Posterior cingulate gyrus (tissue), 11 donors: ENCODE measurements at regions not wholly inside any gene's neighbourhood (a gene's known extent, or its start where the extent isn't known, plus 50 kb on each side); places are given as distances from the start of the nearest gene placed in this dataset.
A peak's percentile ranks its signal among the peaks of the same experiment; 100 is the strongest.

Experiments used
- DNase-seq, 10 donors: peaks; one replicate each; pipeline versions ENCODE4 v3.0.0 to v3.0.0-alpha.2; 2020 to 2021; ENCODE audit warnings: mixed read lengths in 3 of 10
- intact Hi-C: fragments of 100-400 bp; cut with DNase I; formaldehyde crosslinking; loops from one replicate; pipeline ENCODE4 v1.15.1; 2023

- DNase-seq, result no peak
- intact Hi-C loops, result no loop called here
Observed at GRCh38 chr1:55387145-55387544, 172.0 kb upstream of the USP24 start.

GRCh38 chr1:55386456-55386855 is 171.3 kb upstream of the USP24 start:
- DNase-seq, result no peak
- intact Hi-C loops, result no loop called here

- no peak for DNase-seq
- intact Hi-C loops, result no loop called here
Observed at GRCh38 chr1:55385402-55386018, 170.3 kb upstream of the USP24 start.

GRCh38 chr1:55384637-55385036 is 169.5 kb upstream of the USP24 start:
- no peak for DNase-seq
- intact Hi-C loops, result no loop called here

GRCh38 chr1:55382806-55383305 is 167.7 kb upstream of the USP24 start:
- no peak for DNase-seq
- intact Hi-C loops, result no loop called here

- intact Hi-C loops, result no loop called here
- no peak for DNase-seq
Observed at GRCh38 chr1:55381983-55382382, 166.8 kb upstream of the USP24 start.

- intact Hi-C loops, result no loop called here
- no peak for DNase-seq
Observed at GRCh38 chr1:55381491-55381890, 166.3 kb upstream of the USP24 start.

- no peak for DNase-seq
- intact Hi-C loops, result no loop called here
Observed at GRCh38 chr1:55380355-55380970, 165.3 kb upstream of the USP24 start.

GRCh38 chr1:55378582-55378981 is 163.4 kb upstream of the USP24 start:
- no peak for DNase-seq
- intact Hi-C loops, result loop anchor here (5.0 kb wide), 1 partner anchor 1209 kb away; no protein-coding TSS in a partner anchor

GRCh38 chr1:55376897-55377296 is 161.7 kb upstream of the USP24 start:
- no peak for DNase-seq
- intact Hi-C loops, result loop anchor here (5.0 kb wide), 1 partner anchor 1210 kb away; no protein-coding TSS in a partner anchor

- intact Hi-C loops, result loop anchor here (5.0 kb wide), 1 partner anchor 1212 kb away; no protein-coding TSS in a partner anchor
- peak in 4 of 10 donors; percentile 47 to 85 (median 56) for DNase-seq
Observed at GRCh38 chr1:55375617-55376258, 160.6 kb upstream of the USP24 start.

- intact Hi-C loops, result loop anchor here (5.0 kb wide), 1 partner anchor 1212 kb away; no protein-coding TSS in a partner anchor
Observed at GRCh38 chr1:55374801-55375616, 159.8 kb upstream of the USP24 start.

GRCh38 chr1:55374216-55374615 is 159.1 kb upstream of the USP24 start:
- DNase-seq, result no peak
- intact Hi-C loops, result no loop called here

More at GRCh38 chr1:55374801-55375616, 159.8 kb upstream of the USP24 start:
- DNase-seq, result peak in 5 of 10 donors; percentile 16 to 90 (median 52)

GRCh38 chr1:55369474-55369873 is 154.3 kb upstream of the USP24 start:
- intact Hi-C loops, result no loop called here

GRCh38 chr1:55368698-55369097 is 153.5 kb upstream of the USP24 start:
- intact Hi-C loops, result no loop called here
- no peak for DNase-seq

More at GRCh38 chr1:55369474-55369873, 154.3 kb upstream of the USP24 start:
- DNase-seq, result no peak

- no peak for DNase-seq
- intact Hi-C loops, result no loop called here
Observed at GRCh38 chr1:55367273-55367672, 152.1 kb upstream of the USP24 start.

- intact Hi-C loops, result no loop called here
Observed at GRCh38 chr1:55364216-55364615, 149.1 kb upstream of the USP24 start.

GRCh38 chr1:55363268-55363667 is 148.1 kb upstream of the USP24 start:
- DNase-seq, result no peak
- intact Hi-C loops, result no loop called here

More at GRCh38 chr1:55364216-55364615, 149.1 kb upstream of the USP24 start:
- no peak for DNase-seq

- intact Hi-C loops, result no loop called here
- no peak for DNase-seq
Observed at GRCh38 chr1:55362558-55362957, 147.4 kb upstream of the USP24 start.

GRCh38 chr1:55359611-55360010 is 144.4 kb upstream of the USP24 start:
- intact Hi-C loops, result no loop called here
- no peak for DNase-seq

GRCh38 chr1:55358581-55358980 is 143.4 kb upstream of the USP24 start:
- intact Hi-C loops, result no loop called here
- no peak for DNase-seq
